ENCODE measurements at regions not wholly inside any gene's neighbourhood (a gene's known extent, or its start where the extent isn't known, plus 50 kb on each side); places are given as distances from the start of the nearest gene placed in this dataset.

GRCh38 chr3:112741983-112742382 is 101.0 kb upstream of the CCDC80 start:
- no peaks in the 10 kb centered on the region for H3K36me3 ChIP-seq

GRCh38 chr3:112740835-112741234 is 99.9 kb upstream of the CCDC80 start:
- H3K9me3 ChIP-seq, result no peaks in the 10 kb centered on the region
- intact Hi-C loops (cut with DNase I), result no loop called here

More at GRCh38 chr3:112741983-112742382, 101.0 kb upstream of the CCDC80 start:
- no peaks in the 10 kb centered on the region for H3K9me3 ChIP-seq
- peaks cover 4% of the 10 kb centered on the region for H3K4me1 ChIP-seq
- ATAC-seq, result no peak
- intact Hi-C loops (cut with DNase I), result no loop called here
- no peak for TF ChIP-seq CTCF (IDR thresholded peaks at IDR 0.05)
- H3K27ac ChIP-seq, result no peak overlapping the region
- DNase-seq, result no peak
- no peaks in the 10 kb centered on the region for H3K27me3 ChIP-seq (ENCODE audit: low read depth)
- no peak overlapping the region for H3K4me3 ChIP-seq

GRCh38 chr3:112739252-112739965 is 98.5 kb upstream of the CCDC80 start:
- ATAC-seq (no peak), DNase-seq (no peak)
- Histone ChIP-seq H3K27me3 (ENCODE audit: low read depth) (no peaks in the 10 kb centered on the region), H3K27ac (no peak overlapping the region), H3K4me1 (no peaks in the 10 kb centered on the region), H3K9me3 (no peaks in the 10 kb centered on the region), H3K36me3 (no peaks in the 10 kb centered on the region), H3K4me3 (no peak overlapping the region)
- no peak for TF ChIP-seq CTCF (IDR thresholded peaks at IDR 0.05)
- intact Hi-C loops (cut with DNase I), result no loop called here

More at GRCh38 chr3:112740835-112741234, 99.9 kb upstream of the CCDC80 start:
- Histone ChIP-seq H3K27ac (no peak overlapping the region), H3K27me3 (ENCODE audit: low read depth) (no peaks in the 10 kb centered on the region), H3K4me1 (peaks cover 4% of the 10 kb centered on the region), H3K4me3 (no peak overlapping the region), H3K36me3 (no peaks in the 10 kb centered on the region)
- no peak for TF ChIP-seq CTCF (IDR thresholded peaks at IDR 0.05)
- DNase-seq, result no peak
- no peak for ATAC-seq

GRCh38 chr3:112738366-112738765 is 97.4 kb upstream of the CCDC80 start:
- Histone ChIP-seq H3K27me3 (ENCODE audit: low read depth) (no peaks in the 10 kb centered on the region), H3K27ac (no peak overlapping the region), H3K4me1 (no peaks in the 10 kb centered on the region), H3K9me3 (no peaks in the 10 kb centered on the region), H3K36me3 (no peaks in the 10 kb centered on the region), H3K4me3 (no peak overlapping the region)
- TF ChIP-seq CTCF (IDR thresholded peaks at IDR 0.05), result no peak
- DNase-seq (no peak), ATAC-seq (no peak)
- intact Hi-C loops (cut with DNase I), result no loop called here

- Histone ChIP-seq H3K4me3 (no peak overlapping the region), H3K27me3 (ENCODE audit: low read depth) (no peaks in the 10 kb centered on the region), H3K27ac (no peak overlapping the region), H3K36me3 (no peaks in the 10 kb centered on the region), H3K4me1 (no peaks in the 10 kb centered on the region), H3K9me3 (no peaks in the 10 kb centered on the region)
- ATAC-seq (no peak), DNase-seq (no peak)
- no peak for TF ChIP-seq CTCF (IDR thresholded peaks at IDR 0.05)
- intact Hi-C loops (cut with DNase I), result no loop called here
Measured at GRCh38 chr3:112736805-112737566, 96.0 kb upstream of the CCDC80 start.
